ENCODE measurements at regions not wholly inside any gene's neighbourhood (a gene's known extent, or its start where the extent isn't known, plus 50 kb on each side); places are given as distances from the start of the nearest gene placed in this dataset.

DNA sequence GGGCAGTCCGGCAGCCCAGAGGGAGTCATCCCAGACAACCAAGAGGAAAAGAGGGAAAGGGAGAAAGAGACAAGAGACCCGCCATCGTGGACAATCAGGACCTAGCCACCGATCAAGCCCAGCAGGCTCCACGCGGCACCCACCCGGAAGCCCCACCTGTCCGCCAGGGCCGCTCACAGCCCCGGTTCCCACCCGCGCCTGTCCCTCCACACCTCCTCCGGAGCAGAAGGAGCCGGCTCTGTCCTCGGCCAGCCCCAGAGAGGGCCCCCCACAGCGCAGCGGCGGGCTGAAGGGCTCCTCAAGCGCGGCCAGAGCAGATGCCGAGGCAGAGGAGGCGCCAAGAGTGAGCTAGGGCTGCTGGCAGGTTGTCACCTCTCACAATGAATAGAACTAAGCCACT is 784.7 kb upstream of the FBXO33 start:
- TF ChIP-seq, protein P1, sequence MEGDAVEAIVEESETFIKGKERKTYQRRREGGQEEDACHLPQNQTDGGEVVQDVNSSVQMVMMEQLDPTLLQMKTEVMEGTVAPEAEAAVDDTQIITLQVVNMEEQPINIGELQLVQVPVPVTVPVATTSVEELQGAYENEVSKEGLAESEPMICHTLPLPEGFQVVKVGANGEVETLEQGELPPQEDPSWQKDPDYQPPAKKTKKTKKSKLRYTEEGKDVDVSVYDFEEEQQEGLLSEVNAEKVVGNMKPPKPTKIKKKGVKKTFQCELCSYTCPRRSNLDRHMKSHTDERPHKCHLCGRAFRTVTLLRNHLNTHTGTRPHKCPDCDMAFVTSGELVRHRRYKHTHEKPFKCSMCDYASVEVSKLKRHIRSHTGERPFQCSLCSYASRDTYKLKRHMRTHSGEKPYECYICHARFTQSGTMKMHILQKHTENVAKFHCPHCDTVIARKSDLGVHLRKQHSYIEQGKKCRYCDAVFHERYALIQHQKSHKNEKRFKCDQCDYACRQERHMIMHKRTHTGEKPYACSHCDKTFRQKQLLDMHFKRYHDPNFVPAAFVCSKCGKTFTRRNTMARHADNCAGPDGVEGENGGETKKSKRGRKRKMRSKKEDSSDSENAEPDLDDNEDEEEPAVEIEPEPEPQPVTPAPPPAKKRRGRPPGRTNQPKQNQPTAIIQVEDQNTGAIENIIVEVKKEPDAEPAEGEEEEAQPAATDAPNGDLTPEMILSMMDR (IDR thresholded peaks at IDR 0.05), result no peak
- no peak for TF ChIP-seq POLR2A (IDR thresholded peaks at IDR 0.05)
- no peak for TF ChIP-seq POLR2AphosphoS5 (IDR thresholded peaks at IDR 0.05)
- no peak for TF ChIP-seq EP300 (IDR thresholded peaks at IDR 0.05)
